Activated CD4-positive, CD25-positive, alpha-beta regulatory T cell treated with anti-CD3 and anti-CD28 coated beads, Interleukin-2, amount 50 U/mL, for 72 hours (primary cell): ENCODE measurements at regions not wholly inside any gene's neighbourhood (a gene's known extent, or its start where the extent isn't known, plus 50 kb on each side); places are given as distances from the start of the nearest gene placed in this dataset.
"Not testable (repeated sequence)": the region's sequence is repeated elsewhere in the genome, so short reads cannot be mapped to it uniquely, and the experiment has no call there.

Experiments
- DNase-seq: peaks from one replicate; pipeline ENCODE4 v3.0.0; 2021

DNA sequence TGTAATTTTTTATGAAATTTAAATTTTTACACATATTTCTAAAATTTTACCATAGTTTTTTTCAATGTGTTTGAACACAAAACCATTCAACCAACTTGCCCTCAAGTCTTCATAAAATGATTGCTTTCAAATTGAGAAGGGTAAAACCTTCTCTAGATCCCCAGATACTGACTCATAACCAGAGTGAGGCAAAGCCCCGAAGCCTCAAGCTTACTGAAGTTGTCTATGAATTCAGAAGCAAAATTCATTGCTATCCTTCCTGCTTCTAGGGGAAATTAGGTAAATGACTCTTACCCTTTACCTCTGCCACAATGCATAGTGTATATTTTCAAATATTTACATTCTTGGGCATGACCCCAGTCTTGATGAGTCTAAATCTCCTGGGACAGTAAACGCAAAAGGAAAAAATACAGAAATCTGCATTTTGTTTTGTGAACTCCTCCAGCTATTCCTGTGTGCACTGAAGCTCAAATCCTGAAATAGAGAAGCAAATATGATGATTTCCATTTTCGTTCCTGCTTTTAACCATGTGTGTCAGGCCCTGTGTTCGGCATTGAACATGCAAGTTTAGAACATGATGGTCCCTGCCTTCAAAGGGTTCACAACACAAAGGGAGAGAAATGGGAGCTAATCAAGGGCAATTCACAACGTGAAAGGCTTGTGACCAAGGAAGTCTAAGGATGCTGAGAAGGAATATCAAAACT lies 246.3 kb downstream of the SUCLG1 start:
- DNase-seq: no peak

- DNase-seq: no peak
Observed at GRCh38 chr2:84209941-84210340, 249.1 kb downstream of the SUCLG1 start.

DNA sequence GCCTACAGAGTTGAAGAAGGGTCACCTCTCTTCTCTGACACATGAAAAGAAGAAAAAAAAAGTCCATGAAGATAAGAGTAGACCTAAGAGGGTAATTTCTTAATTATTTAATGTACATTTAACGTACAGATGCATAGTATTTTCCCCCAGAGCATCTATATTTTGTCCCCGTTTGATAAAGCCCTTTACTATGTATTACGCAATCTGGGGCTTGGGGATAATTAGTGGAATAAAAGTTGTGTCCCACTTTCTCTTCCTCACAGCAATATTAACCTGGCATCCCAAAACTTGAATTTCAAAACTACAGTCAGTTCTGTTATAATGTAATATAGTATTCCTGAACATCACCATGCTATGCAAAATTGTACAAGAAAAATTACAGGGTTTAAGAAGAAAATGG lies 254.1 kb downstream of the SUCLG1 start:
- no peak for DNase-seq

- no peak for DNase-seq
Observed at GRCh38 chr2:84202166-84202565, 256.9 kb downstream of the SUCLG1 start.

- no peak for DNase-seq
Observed at GRCh38 chr2:84201158-84201557, 257.9 kb downstream of the SUCLG1 start.

GRCh38 chr2:84197901-84198300 lies 261.2 kb downstream of the SUCLG1 start:
- no peak for DNase-seq

DNA sequence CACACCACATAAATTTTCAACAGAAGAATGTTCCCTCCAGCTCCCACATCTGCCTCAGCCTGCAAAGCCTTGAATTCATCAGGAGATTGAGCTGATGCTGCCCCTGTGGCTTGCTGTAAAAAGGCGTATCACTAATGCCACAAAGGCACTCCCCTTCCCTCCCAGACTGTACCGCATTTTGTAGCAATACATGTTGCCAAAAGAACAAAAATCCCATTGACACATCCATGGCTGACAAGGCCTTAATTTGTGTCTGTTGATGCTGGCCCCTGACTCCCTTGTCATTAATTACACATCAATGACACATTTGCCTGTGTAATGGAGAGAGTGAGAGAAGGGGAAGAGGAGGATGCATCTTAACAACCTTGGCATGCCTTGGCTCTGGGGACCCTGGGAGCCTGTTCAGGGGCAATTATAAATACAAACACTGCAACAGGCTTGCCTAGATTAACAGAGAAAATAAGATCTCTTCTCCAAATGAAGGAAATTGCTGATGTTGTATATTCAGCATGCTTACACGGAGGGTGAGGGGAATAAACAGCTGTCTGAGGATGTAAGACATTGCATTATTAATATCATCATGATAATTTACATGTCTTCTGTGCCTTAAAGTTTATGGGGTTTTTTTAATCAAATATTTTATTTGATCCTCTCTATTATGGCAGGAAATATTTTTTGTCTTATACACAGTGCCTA lies 264.0 kb downstream of the SUCLG1 start:
- no peak for DNase-seq

DNA sequence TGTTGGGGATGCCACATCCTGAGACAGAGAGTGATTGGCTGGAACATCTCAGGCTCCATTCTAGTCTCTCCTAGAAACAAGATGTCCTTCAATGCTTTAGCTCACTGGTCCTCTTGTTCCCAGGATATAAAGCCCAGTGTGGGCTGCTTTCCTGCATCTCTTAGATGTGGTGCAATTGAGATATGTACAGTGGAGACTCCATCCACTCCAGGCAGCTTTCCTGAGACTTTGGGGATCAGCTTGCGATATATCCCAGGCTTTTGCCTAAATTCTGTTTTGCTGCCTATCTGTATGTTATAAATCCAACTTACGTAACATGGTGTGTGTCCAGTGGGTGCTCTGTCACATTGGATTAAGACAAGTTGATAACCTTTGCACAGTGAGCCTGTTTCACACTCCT lies 264.9 kb downstream of the SUCLG1 start:
- DNase-seq: no peak

- DNase-seq: no peak
Observed at GRCh38 chr2:84187258-84187657, 271.8 kb downstream of the SUCLG1 start.

GRCh38 chr2:84181927-84182326 lies 277.2 kb downstream of the SUCLG1 start:
- DNase-seq: no peak

GRCh38 chr2:84177733-84178132 lies 281.3 kb downstream of the SUCLG1 start:
- DNase-seq: no peak

- no peak for DNase-seq
Observed at GRCh38 chr2:84175970-84176369, 283.1 kb downstream of the SUCLG1 start.

GRCh38 chr2:84175340-84175739 lies 283.7 kb downstream of the SUCLG1 start:
- no peak for DNase-seq

GRCh38 chr2:84173041-84173440 lies 286.0 kb downstream of the SUCLG1 start:
- DNase-seq: no peak

- DNase-seq: no peak
Observed at GRCh38 chr2:84170979-84171378, 288.1 kb downstream of the SUCLG1 start.

DNA sequence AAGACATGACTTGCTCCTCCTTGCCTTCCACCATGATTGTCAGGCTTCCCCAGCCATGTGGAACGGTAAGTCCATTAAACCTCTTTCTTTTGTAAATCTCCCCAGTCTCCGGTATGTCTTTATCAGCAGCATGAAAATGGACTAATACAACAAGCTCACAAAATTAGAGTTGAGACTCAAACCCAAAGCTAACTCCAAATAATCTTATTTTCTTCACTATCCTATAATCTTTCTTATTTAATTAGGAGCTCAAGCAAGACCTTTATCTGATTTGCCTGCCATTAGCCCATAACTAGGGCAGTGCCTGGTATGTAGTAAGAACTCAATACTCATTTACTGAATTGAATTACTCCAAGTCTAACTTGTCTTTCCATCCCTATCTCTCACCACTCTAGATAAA lies 289.2 kb downstream of the SUCLG1 start:
- DNase-seq: no peak

- not testable (repeated sequence) for DNase-seq
Observed at GRCh38 chr2:84168552-84168951, 290.5 kb downstream of the SUCLG1 start.

DNA sequence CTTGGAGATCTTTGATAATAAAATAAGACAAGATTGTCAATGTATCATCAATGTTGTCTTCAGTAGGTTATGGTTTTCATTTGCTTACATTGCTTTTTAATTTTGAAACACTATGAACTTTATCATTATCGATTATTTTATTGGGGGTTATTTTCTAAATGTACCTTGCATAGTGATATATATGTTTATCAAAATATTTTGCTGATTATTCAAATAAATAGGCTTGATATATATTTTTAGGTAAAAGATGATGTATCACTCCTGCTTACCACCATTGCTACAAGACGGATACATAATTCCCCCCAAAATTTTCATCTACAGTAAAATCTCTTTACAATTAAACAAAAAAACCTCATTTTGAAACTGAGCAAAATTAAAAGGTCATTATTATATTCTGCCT lies 293.8 kb downstream of the SUCLG1 start:
- DNase-seq: no peak

DNA sequence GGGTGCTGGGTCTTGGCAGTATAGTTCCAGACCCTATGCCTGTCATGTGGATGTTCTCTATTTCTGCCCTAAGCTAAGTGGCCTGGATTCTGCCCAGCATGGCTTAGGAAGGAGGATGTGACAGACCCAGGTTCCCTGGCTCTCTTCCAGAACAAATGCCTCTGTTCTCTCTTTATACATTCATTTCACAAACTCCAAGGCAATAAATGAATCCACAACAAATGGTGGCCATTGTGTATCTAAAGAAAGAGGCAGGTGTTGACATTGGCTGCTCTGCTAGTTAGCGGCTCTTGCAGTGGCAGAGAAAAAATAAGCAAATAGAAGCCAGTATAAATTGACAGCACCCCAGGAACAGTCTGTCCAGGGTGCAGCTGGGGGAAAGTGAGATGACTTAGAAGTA lies 298.6 kb downstream of the SUCLG1 start:
- DNase-seq: no peak

GRCh38 chr2:84158605-84159004 lies 300.5 kb downstream of the SUCLG1 start:
- no peak for DNase-seq

DNA sequence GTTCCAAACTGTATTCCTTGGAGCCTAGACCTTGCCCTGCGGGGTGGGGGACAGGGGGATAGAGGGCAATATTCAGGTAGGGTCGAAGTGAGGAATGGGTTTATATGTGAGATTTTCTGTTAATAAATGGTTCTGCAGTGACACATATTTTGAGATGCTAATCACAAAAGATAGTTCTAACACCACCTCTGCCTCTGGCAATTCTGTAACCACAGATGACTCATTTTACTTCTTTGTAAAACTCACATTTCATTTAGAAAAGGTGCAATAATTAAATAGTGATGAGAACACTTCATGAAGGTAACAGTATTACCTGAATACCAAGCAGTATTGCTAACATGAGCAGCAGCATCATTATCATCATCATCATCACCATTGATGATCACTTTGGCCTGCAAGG lies 306.6 kb downstream of the SUCLG1 start:
- no peak for DNase-seq

GRCh38 chr2:84144345-84144744 lies 314.7 kb downstream of the SUCLG1 start:
- DNase-seq: no peak

GRCh38 chr2:84137034-84137433 lies 322.0 kb downstream of the SUCLG1 start:
- DNase-seq: no peak

DNA sequence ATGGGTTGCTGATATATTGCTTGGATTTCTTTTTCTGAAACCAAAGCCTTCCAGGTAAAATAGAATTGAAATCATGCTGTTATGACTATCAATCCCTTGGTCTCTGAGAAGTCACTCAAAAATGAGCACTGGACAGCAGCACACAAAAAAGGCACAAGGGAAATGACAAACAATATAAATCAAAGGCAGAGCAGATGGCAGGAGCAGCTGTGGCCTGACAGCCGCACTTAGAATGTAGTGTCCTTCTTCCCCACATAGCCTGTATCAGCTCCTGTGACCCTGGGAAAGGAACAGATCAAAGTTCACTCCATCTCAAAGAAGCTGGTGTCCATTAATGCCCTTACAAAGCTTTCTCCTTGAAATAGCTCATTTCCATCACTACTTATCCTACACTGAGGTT lies 326.7 kb downstream of the SUCLG1 start:
- DNase-seq: no peak

DNA sequence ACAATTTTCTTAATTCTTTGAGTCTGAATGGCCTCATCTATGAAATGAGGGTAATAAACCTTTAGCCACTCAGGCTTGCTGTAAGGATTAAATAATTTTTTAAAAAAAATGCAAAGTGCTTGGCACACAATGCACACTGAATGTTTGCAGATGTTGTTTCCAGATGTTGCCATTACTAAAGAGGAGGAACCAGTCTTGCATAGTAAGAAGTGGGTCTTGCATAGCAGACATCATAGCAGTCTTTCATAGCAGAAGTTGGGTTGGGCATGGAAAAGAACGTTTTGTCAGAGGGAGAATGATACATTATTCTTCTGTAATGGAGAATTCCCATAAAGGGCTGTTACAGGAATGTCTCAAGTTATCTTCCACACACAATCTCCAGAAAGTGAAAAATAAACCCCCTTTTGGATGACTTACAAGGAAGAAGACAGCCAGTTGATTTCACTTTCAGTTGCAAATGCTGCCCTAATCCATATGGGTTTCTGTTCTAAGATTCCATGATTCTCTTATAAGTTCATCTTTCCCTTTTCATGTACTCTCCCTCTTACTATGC lies 327.7 kb downstream of the SUCLG1 start:
- no peak for DNase-seq
